ENCODE measurements at regions not wholly inside any gene's neighbourhood (a gene's known extent, or its start where the extent isn't known, plus 50 kb on each side); places are given as distances from the start of the nearest gene placed in this dataset.

GRCh38 chr7:136480901-136481300 lies 387.6 kb upstream of the CHRM2 start:
- CTCF ChIA-PET, result no interaction called here

DNA sequence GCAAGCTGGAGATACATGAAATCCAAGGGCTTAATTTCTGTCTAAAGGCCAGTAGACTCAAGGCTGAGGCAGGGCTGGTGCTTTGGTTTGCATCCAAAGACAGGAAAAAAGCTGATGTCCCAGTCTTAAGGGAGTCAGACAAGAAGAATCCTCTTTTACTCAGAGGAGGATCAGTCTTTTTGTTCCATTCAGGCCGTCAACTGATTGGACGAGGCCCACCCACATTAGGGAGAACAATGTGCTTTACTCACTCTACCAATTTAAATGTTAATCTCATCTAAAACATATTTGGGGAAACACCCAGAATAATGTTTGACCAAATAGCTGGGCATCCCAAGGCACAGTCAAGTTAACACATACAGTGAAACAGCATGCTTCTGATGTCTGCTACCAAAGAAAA lies 388.5 kb upstream of the CHRM2 start:
- DNase-seq, result no peak
- ChIA-PET CTCF (no interaction called here), POLR2A (ENCODE audit: unreplicated experiment) (no interaction called here)
- no peaks in the 10 kb centered on the region for H4K20me1 ChIP-seq (ENCODE audit: insufficient read depth)
- H3K9me2 ChIP-seq (ENCODE audit: insufficient read depth), result no peaks in the 10 kb centered on the region
- H3K4me2 ChIP-seq, result no peak overlapping the region
- no peaks in the 10 kb centered on the region for H3K9me3 ChIP-seq (ENCODE audit: insufficient read depth, low read depth)
- H3F3A ChIP-seq (ENCODE audit: insufficient read depth, low read depth), result no peaks in the 10 kb centered on the region
- H3K79me2 ChIP-seq (ENCODE audit: low read depth), result no peaks in the 10 kb centered on the region
- no peaks in the 10 kb centered on the region for H3K36me3 ChIP-seq (ENCODE audit: low read depth)
- H2AFZ ChIP-seq, result no peak overlapping the region
- no TSS peak for BruUV-seq (replicated peaks)
- no peak overlapping the region for H3K27ac ChIP-seq
- no peaks in the 10 kb centered on the region for H3K27me3 ChIP-seq (ENCODE audit: insufficient read depth, low read depth)
- TF ChIP-seq EZH2 (IDR thresholded peaks at IDR 0.05; ENCODE audit: low read depth) (no peak), CTCF (conservative IDR thresholded peaks at IDR 0.05) (no peak)
- no peak overlapping the region for H3K4me3 ChIP-seq
- intact Hi-C loops (cut with micrococcal nuclease; ENCODE audit: unreplicated experiment), result no loop called here
- no peaks in the 10 kb centered on the region for H3K4me1 ChIP-seq (replicated peaks; ENCODE audit: insufficient read depth)

More at GRCh38 chr7:136480901-136481300, 387.6 kb upstream of the CHRM2 start:
- Histone ChIP-seq H4K20me1 (ENCODE audit: insufficient read depth) (no peaks in the 10 kb centered on the region), H3K79me2 (ENCODE audit: low read depth) (no peaks in the 10 kb centered on the region), H3K36me3 (ENCODE audit: low read depth) (no peaks in the 10 kb centered on the region), H2AFZ (no peak overlapping the region), H3K27me3 (ENCODE audit: insufficient read depth, low read depth) (no peaks in the 10 kb centered on the region), H3F3A (ENCODE audit: insufficient read depth, low read depth) (no peaks in the 10 kb centered on the region), H3K9me2 (ENCODE audit: insufficient read depth) (no peaks in the 10 kb centered on the region), H3K4me1 (replicated peaks; ENCODE audit: insufficient read depth) (no peaks in the 10 kb centered on the region), H3K27ac (no peak overlapping the region), H3K9me3 (ENCODE audit: insufficient read depth, low read depth) (no peaks in the 10 kb centered on the region), H3K4me3 (no peak overlapping the region), H3K4me2 (no peak overlapping the region)
- intact Hi-C loops (cut with micrococcal nuclease; ENCODE audit: unreplicated experiment), result no loop called here
- no TSS peak for BruUV-seq (replicated peaks)
- POLR2A ChIA-PET (ENCODE audit: unreplicated experiment), result no interaction called here
- no peak for DNase-seq
- no peak for TF ChIP-seq CTCF (conservative IDR thresholded peaks at IDR 0.05)
- no peak for TF ChIP-seq EZH2 (IDR thresholded peaks at IDR 0.05; ENCODE audit: low read depth)

DNA sequence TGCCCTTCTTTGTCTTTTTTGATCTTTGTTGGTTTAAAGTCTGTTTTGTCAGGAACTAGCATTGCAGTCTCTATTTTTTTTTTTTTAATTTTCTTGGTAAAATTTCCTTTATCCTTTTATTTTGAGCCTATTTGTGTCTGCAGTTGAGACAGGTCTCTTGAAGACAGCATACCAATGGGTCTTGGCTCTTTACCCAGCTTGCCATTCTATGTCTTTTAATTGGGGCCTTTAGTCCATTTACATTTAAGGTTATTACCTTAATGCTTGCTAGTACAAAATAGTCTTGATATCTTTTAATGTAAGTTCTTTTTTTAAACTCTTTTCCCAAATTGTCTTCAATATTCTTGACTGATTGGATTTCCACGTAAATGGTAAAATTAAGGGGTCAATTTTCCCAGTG lies 398.3 kb upstream of the CHRM2 start:
- Histone ChIP-seq H3K4me2 (no peak overlapping the region), H3K27ac (no peak overlapping the region), H3K9me3 (ENCODE audit: insufficient read depth, low read depth) (no peaks in the 10 kb centered on the region), H3K36me3 (ENCODE audit: low read depth) (no peaks in the 10 kb centered on the region), H3K27me3 (ENCODE audit: insufficient read depth, low read depth) (no peaks in the 10 kb centered on the region), H2AFZ (no peak overlapping the region), H3K4me1 (replicated peaks; ENCODE audit: insufficient read depth) (no peaks in the 10 kb centered on the region), H3K4me3 (no peak overlapping the region), H3F3A (ENCODE audit: insufficient read depth, low read depth) (no peaks in the 10 kb centered on the region), H3K9me2 (ENCODE audit: insufficient read depth) (no peaks in the 10 kb centered on the region), H4K20me1 (ENCODE audit: insufficient read depth) (no peaks in the 10 kb centered on the region), H3K79me2 (ENCODE audit: low read depth) (no peaks in the 10 kb centered on the region)
- no peak for TF ChIP-seq CTCF (conservative IDR thresholded peaks at IDR 0.05)
- TF ChIP-seq EZH2 (IDR thresholded peaks at IDR 0.05; ENCODE audit: low read depth), result no peak
- ChIA-PET POLR2A (ENCODE audit: unreplicated experiment) (no interaction called here), CTCF (no interaction called here)
- no TSS peak for BruUV-seq (replicated peaks)
- intact Hi-C loops (cut with micrococcal nuclease; ENCODE audit: unreplicated experiment), result no loop called here
- DNase-seq, result no peak

Measured in PC-9 (cell line).